Muscle layer of colon (tissue), 2 donors: ENCODE measurements at regions not wholly inside any gene's neighbourhood (a gene's known extent, or its start where the extent isn't known, plus 50 kb on each side); places are given as distances from the start of the nearest gene placed in this dataset.
"Not testable (repeated sequence)": the region's sequence is repeated elsewhere in the genome, so short reads cannot be mapped to it uniquely, and the experiment has no call there.

Experiments
- H3K27ac ChIP-seq: one replicate; pipeline ENCODE4 v1.7.0; 2013; ENCODE audit warnings: low read depth, mild to moderate bottlenecking, low read length, moderate library complexity
- H3K27me3 ChIP-seq, 2 donors: one replicate each; pipeline ENCODE4 v1.7.0; 2013; ENCODE audit warnings: low read length in 2 of 2, mild to moderate bottlenecking in 2 of 2; ENCODE audit not compliant: insufficient read depth in 2 of 2, control insufficient read depth in 1 of 2
- H3K36me3 ChIP-seq: one replicate; pipeline ENCODE4 v1.7.0; 2013; ENCODE audit warnings: mild to moderate bottlenecking, low read length; ENCODE audit not compliant: insufficient read depth
- H3K4me1 ChIP-seq: one replicate; pipeline ENCODE4 v1.7.0; 2013; ENCODE audit warnings: mild to moderate bottlenecking, low read length; ENCODE audit not compliant: insufficient read depth
- H3K4me3 ChIP-seq, 2 donors: one replicate each; pipeline ENCODE4 v1.7.0; 2013; ENCODE audit warnings: low read length in 2 of 2, low read depth in 1 of 2, mild to moderate bottlenecking in 1 of 2, moderate library complexity in 1 of 2
- H3K9ac ChIP-seq: one replicate; pipeline ENCODE4 v1.7.0; 2013; ENCODE audit warnings: low read length
- H3K9me3 ChIP-seq: one replicate; pipeline ENCODE4 v1.7.0; 2013; ENCODE audit warnings: mild to moderate bottlenecking, low read length
- donor health status: abdominal sarcoma.
- donor health status: Adenocarcinoma of cecum.

DNA sequence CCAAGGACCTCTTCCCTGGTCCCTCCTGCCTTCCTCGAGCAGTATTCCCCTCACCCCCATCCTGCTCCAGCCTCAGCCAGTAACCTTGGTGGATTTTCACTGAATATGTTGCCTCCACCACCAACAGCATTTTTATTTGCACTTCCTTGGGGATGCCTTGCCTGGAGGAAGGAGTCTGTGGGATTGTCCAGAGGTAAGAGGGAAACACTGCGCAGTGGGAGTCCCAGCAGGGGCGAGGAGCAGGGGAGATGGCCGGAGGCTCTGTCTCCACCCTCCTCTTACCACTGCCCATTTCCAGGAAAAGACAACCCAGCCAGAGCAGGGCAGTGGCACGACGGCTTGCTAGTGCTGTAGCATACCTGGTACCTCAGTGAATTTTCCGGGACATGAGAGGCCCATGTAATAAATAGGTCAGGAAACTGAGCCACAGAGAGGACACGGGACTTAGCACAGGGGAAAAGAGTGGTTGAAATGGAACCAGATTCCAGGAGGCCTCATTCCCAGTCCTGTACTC, 388.2 kb upstream of the PODXL start:
- Histone ChIP-seq H3K27me3 (peaks cover 0 to 16% of the 10 kb centered on the region in 2 donors), H3K9ac (no peak overlapping the region), H3K36me3 (no peaks in the 10 kb centered on the region), H3K4me1 (no peaks in the 10 kb centered on the region), H3K4me3 (no peak overlapping the region), H3K9me3 (no peaks in the 10 kb centered on the region), H3K27ac (no peak overlapping the region)

DNA sequence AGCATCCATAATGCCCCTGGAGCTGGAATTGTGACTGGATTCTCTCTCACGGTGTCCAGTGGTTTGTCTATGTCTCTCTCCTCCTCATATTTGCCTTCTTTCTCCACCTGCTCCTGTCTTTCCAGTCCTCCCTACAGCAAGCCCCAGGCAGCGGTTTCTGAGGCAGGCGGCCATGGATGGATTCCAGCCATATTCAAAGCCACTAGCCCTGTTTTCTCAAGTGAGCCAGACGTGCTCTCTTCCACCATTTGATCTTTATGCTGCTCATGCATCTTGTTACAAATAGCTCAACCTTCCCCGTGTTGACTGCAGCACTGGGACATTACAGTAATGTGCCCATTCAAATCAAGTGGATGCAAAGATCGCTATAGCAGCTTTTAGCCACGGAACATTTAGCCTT, 387.2 kb upstream of the PODXL start:
- no peak overlapping the region for H3K27ac ChIP-seq
- no peaks in the 10 kb centered on the region for H3K9me3 ChIP-seq
- H3K27me3 ChIP-seq: peaks cover 0 to 16% of the 10 kb centered on the region in 2 donors
- H3K9ac ChIP-seq: no peak overlapping the region
- no peak overlapping the region for H3K4me3 ChIP-seq
- no peaks in the 10 kb centered on the region for H3K4me1 ChIP-seq
- no peaks in the 10 kb centered on the region for H3K36me3 ChIP-seq

DNA sequence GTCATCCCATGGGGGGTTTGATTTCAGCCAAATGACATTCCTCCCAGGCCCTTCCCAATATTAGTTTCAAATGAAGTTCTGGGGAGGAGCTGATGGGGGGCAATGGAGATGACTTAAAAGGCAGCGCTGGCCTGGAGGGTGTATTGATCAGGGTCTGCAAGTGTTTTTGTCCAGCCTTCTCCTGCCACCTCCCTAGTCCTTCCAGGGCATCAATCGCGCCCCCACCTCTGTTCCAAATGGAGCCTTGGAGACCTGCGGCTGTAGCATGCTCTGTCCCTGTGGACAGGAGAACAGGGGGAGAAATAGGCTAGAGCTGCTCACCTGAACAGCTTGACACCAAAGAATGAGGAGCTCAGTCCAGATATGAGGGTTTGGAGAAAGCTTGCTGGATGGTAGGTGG, 386.8 kb upstream of the PODXL start:
- peaks cover 0 to 16% of the 10 kb centered on the region in 2 donors for H3K27me3 ChIP-seq
- no peaks in the 10 kb centered on the region for H3K4me1 ChIP-seq
- no peak overlapping the region for H3K9ac ChIP-seq
- H3K27ac ChIP-seq: no peak overlapping the region
- H3K9me3 ChIP-seq: no peaks in the 10 kb centered on the region
- H3K4me3 ChIP-seq: no peak overlapping the region
- H3K36me3 ChIP-seq: no peaks in the 10 kb centered on the region

DNA sequence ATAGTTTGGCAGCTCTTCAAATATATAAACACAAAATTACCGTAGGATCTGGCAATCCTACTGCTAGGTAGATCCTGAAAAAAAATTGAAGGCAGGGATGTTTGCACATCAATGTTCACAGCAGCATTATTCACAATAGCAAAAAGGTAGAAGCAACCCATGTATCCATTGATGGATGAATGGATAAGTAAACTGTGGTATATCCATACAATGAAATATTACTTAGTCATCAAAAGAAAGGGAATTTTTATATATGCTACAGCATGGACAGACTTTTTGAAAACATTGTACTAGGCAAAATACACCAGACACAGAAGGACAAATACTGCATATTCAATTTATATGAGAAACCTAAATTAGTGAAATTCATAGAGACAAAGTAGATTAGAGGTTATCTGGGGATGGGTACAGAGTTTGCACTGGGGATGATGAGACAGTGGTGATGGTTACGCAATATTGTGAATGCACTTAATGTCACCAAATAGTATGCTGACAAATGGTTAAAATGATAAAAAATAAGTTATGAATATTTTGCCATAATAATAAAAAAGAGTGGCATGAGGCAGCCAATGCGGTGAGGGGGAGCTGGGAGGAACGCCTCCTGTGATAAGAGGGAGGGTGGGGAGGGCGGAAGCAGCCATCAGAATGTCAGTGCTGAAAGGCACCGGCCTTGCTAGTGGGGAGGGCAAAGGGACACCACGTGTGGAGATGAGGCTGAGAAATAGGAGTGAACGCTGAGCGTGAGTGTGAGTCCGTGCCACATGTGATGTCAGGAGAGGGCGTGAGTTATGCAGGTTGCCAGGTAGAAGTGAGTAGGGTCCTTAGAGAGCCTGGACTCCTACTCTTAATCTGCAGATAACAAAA, 386.1 kb upstream of the PODXL start:
- peaks cover 0 to 16% of the 10 kb centered on the region in 2 donors for H3K27me3 ChIP-seq
- no peaks in the 10 kb centered on the region for H3K4me1 ChIP-seq
- H3K4me3 ChIP-seq: no peak overlapping the region
- no peaks in the 10 kb centered on the region for H3K36me3 ChIP-seq
- no peak overlapping the region for H3K9ac ChIP-seq
- no peaks in the 10 kb centered on the region for H3K9me3 ChIP-seq
- no peak overlapping the region for H3K27ac ChIP-seq

DNA sequence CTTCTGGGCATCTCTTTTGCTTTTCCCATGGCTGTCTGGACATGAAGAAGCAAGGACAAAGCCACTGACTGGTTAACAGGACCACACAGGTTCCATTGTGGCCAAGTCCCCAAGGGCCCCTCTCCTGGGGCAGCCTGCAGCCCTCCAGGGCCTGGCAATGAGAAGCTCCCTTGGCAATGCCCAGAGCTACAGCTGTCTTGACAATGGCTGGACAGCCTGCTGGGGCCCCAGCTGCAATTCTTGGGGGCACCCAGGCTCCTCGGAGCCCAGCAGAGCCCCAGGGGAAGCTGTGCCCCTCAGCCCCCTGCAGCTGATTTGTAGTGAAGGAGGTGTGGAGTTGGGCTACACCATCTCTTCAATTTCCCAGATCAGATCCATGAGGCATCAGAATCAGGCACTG, 384.9 kb upstream of the PODXL start:
- Histone ChIP-seq H3K4me3 (no peak overlapping the region), H3K27ac (no peak overlapping the region), H3K36me3 (no peaks in the 10 kb centered on the region), H3K27me3 (peaks cover 0 to 16% of the 10 kb centered on the region in 2 donors), H3K9ac (no peak overlapping the region), H3K9me3 (no peaks in the 10 kb centered on the region), H3K4me1 (no peaks in the 10 kb centered on the region)

DNA sequence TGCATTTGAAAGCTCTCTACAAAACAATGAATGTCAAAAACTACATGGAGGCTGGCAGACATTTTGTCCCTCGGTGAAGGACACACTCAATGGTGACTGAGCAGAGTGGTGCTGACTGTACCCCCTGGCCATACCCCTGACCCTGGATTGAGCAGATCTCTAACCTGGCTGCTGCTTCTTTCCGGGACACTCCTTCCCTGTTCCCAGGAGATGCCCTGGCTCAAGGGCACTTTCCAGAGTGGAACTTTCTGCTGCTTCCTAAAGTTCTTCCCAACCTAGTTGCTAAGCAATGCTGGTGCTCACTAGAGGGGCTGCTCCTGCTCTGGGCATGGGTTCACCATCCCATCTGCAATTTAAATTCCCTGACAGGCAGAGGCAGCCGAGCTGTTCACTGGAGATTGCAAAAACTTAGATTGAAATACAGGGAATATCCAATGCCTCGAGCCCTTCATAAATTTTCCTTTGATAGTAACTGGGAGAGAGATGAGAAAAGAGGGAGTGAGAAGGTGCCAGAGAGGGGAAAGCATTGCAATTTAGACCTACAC, 384.3 kb upstream of the PODXL start:
- Histone ChIP-seq H3K9ac (no peak overlapping the region), H3K4me1 (no peaks in the 10 kb centered on the region), H3K27ac (no peak overlapping the region), H3K27me3 (peaks cover 0 to 14% of the 10 kb centered on the region in 2 donors), H3K9me3 (no peaks in the 10 kb centered on the region), H3K4me3 (no peak overlapping the region), H3K36me3 (no peaks in the 10 kb centered on the region)

DNA sequence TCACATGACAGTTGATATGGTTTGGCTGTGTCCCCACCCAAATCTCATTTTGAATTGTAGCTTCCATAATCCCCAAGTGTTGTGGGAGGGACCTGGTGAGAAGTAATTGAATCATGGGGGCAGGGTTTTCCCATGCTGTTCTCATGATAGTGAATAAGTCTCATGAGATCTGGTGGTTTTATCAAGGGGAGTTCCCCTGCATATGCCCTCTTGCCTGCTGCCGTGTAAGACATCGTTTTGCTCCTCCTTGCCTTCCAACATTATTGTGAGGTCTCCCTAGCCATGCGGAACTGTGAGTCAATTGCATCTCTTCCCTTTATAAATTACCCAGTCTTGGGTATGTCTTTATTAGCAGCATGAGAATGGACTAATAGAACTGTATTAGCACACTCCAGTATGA, 382.4 kb upstream of the PODXL start:
- not testable (repeated sequence) for H3K27me3 ChIP-seq, H3K9me3 ChIP-seq, H3K27ac ChIP-seq, H3K4me1 ChIP-seq, H3K9ac ChIP-seq, H3K36me3 ChIP-seq, H3K4me3 ChIP-seq

DNA sequence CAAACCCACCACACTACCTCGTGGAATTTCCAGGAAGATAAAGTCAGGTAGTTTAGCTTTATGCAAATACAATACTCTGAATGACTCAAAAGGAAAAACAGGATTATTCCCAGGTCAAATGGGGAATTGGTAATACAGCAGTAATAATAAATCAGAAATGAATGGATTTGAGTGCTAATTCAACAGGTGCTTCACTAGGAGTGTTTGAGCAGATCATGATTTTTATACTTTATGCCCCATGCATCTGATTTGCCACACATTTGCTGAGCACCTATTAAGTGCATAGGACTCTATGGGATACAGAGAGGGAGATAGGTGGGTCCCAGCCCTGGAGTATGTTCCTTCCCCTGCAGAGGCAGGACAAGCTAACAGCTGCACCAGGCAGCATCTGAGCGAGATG, 381.4 kb upstream of the PODXL start:
- Histone ChIP-seq H3K4me3 (no peak overlapping the region), H3K36me3 (no peaks in the 10 kb centered on the region), H3K9me3 (no peaks in the 10 kb centered on the region), H3K9ac (no peak overlapping the region), H3K4me1 (no peaks in the 10 kb centered on the region), H3K27ac (no peak overlapping the region), H3K27me3 (no peaks in the 10 kb centered on the region)

DNA sequence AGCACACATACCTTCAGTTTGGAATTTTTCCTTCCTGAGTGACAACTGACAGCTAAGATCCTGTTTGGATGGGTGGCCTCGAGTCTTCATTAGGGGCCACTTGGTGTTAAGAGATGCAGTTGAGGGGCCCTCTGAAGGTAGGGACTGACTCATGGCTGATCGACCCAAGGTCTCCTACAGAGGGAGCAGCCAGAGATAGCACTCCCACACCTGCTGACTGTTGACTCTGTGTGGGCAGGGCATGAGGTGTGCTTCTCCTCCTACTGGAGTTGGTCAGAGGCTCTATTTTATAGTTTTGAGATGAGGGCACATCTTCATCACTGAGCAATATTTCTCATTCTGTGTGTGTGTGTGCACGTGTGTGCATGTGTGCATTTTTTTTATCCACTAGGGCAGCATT, 378.8 kb upstream of the PODXL start:
- Histone ChIP-seq H3K27ac (no peak overlapping the region), H3K4me1 (no peaks in the 10 kb centered on the region), H3K9me3 (no peaks in the 10 kb centered on the region), H3K36me3 (no peaks in the 10 kb centered on the region), H3K9ac (no peak overlapping the region), H3K4me3 (no peak overlapping the region), H3K27me3 (no peaks in the 10 kb centered on the region)

DNA sequence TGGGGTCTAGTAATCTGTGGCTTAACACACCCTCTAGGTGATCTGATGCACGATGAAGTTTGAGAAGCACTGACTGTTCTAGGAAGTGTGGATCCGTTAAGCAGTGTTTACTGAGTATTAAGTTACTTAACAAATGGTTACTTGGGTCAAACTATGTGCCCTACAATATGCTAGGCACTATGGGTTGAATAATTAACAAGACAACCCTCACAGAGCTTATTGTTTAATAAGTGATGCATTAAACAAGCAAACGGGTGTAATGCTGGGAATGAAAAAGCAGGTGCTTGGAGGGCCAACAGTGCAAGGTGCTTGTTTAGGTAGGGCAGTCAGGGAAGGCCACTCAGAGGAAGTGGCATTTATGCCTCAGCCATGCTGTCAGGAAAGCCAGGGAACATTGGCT, 378.0 kb upstream of the PODXL start:
- H3K27ac ChIP-seq: no peak overlapping the region

DNA sequence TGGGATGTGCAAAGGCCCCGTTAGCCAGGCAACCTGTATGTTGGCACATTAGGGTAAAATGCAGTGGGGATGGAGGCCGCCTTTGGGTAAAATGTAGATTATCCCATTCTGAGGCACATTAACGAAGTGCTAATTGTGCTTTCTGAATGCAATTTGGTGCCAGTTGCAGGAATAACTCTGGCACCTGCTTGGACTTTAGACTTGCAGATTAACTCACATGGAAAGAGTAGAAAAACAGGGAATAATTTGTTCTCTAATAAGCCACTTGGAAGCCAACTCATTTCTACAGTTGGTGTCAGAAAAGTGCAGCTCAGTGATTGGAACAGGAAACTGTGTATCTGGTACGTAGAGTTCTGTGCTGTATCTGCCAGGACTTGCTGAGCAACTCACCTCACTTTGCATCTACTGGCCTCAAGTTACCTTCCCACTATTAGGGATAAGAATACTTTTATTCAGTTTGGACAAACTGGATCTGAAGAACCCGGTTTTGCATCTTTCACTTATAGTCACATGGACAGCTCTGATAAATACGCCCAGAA, 377.4 kb upstream of the PODXL start:
- no peaks in the 10 kb centered on the region for H3K9me3 ChIP-seq
- no peaks in the 10 kb centered on the region for H3K4me1 ChIP-seq
- H3K27ac ChIP-seq: no peak overlapping the region
- no peaks in the 10 kb centered on the region for H3K36me3 ChIP-seq
- H3K27me3 ChIP-seq: no peaks in the 10 kb centered on the region
- no peak overlapping the region for H3K9ac ChIP-seq
- no peak overlapping the region for H3K4me3 ChIP-seq

More for the DNA sequence above, 378.0 kb upstream of the PODXL start:
- H3K36me3 ChIP-seq: no peaks in the 10 kb centered on the region
- no peaks in the 10 kb centered on the region for H3K9me3 ChIP-seq
- H3K4me1 ChIP-seq: no peaks in the 10 kb centered on the region
- no peak overlapping the region for H3K9ac ChIP-seq
- no peaks in the 10 kb centered on the region for H3K27me3 ChIP-seq
- no peak overlapping the region for H3K4me3 ChIP-seq
